ENCODE measurements at regions not wholly inside any gene's neighbourhood (a gene's known extent, or its start where the extent isn't known, plus 50 kb on each side); places are given as distances from the start of the nearest gene placed in this dataset.

DNA sequence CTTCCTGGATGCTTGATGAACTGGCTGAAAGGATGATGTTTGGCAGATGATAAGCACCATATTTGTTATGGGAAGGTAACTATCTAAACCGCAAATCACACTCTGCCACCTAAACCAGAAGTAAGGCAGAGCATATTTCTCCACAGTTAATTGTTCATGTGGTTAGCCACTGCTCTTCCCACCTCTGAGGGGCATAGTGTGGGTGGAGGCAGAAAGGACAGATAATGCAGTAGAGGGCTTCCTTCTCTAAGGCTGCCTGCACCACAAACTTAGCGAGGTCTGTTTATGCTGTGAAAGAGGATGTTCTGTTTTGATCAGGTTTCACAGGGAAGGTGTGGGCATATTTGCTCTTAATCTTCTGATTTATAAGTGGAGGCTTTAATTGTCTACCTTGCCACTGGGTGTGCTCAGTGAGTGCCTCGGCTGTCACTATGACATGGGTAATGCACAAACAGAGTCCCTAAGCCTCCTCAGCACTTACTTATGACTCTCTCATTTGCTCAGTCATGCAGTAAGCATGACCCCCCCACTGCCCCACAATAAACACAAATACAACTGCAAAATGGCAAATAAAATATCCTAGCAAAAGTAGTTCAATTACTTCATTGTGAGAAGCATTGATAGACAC, 401.0 kb downstream of the TMA16 start:
- peak; percentile 7 for DNase-seq

GRCh38 chr4:163901319-163901718, 406.8 kb downstream of the TMA16 start:
- no peak for DNase-seq

- no peak for DNase-seq
These were observed 407.9 kb downstream of the TMA16 start for GRCh38 chr4:163902417-163902816.

- no peak for DNase-seq
These were observed 417.4 kb downstream of the TMA16 start for GRCh38 chr4:163911891-163912290.

DNA sequence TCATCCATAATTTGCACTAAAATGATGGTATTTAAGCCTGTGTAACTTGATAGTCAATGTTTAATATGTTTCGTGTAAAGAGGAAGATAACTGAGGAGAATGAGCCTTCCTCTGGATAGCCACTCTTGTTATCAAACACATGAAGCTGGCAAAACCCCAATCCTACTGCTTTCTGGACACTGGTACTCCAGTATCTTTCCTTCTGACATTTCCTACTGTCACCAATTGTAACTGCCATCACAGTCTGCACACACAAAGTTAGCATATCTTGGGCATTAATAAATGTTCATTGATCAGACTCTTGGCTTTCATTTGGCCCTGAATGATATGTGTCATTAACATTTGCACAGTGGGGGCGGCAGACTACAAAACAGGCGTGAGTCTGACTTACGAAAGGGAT, 419.1 kb downstream of the TMA16 start:
- no peak for DNase-seq

- DNase-seq = no peak
These were observed 421.4 kb downstream of the TMA16 start for GRCh38 chr4:163915896-163916295.

DNA sequence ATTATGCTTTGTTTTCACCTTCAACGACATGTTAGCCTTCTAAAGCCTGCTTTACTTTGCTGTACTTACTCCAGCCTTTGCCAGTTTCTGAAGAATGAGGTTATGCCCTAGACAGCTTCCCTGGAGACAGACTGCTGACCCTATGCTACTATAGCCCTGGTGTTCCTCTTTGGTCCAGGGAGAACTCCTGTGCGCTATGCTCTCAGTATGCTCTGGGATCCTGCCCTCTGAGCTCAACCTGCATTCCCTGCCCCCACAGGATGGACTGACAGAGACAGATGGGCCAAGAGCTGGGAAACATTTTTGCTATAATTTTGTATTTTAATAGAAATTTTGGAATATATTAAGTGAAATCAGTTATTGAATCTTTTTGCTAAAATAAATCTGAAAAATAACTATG, 425.9 kb downstream of the TMA16 start:
- no peak for DNase-seq

GRCh38 chr4:163922302-163922701, 427.8 kb downstream of the TMA16 start:
- no peak for DNase-seq

DNA sequence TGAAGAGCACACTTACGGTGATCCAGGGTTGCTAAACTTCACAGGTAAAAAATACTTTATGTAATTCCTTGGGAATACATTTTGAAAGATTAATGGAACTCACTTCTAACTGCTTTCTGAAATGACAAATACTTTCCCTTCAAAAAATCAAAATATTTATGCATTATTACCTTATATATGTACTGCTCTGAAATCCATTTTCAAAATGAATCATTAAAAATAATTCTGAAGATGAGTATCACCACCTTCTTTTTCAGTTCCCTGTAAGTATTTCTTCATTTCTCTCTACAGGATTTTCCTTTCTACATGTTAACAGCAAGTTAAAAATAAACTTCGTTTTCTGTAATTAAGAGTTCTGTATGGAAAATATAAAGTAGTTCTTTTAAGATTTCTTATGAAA, 428.6 kb downstream of the TMA16 start:
- DNase-seq = no peak

DNA sequence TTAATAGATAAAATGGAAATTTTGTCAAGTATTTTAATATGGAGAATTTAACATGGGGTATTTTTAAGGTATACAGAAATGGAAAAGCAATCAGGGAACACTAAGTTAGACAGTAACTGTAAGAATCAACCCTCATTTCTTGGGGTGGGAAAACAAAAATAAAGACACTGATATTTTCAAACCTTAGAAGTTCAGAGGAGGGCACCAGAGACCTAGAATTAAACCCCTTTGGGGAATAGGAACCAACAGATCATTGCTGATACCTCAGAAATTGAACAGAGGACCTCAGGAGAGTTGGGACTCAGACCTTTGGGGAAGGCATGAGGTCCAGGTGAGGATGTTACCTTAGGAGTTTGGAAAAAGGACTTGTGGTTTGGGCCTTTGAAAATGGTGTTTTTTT, 435.6 kb downstream of the TMA16 start:
- DNase-seq = no peak

DNA sequence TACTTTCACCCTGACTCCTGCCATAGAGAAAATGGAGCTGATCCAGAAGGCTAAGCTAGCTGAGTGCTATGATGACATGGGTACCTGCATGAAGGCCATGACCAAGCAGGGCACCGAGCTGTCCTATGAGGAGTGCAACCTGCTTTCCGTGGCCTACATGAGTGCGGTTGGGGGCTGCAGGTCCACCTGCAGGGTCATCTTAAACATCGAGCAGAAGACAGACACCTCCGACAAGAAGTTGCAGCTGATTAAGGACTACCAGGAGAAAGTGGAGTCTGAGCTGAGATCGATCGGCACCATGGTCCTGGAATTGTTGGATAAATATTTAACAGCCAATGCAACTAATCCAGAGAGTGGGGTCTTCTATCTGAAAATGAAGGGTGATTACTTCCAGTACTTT, 438.0 kb downstream of the TMA16 start:
- no peak for DNase-seq

DNA sequence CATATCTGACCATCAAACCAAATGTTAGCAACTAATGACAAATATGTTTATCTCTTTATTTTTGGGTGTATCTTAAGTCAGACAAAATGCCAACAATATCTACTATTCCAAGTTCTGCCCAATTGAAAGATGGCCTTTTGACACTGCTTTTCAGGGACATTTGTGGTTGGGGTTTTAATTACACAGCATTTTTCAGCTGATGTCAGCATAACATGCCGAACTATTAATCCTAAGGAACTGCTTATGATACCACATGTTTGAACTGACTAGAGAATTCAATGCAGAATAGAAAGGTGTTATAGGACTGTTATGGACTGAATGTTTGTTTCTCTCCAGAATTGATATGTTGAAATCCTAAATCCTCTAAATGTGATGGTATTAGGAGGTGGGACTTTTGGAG, 445.1 kb downstream of the TMA16 start:
- DNase-seq = no peak

- no peak for DNase-seq
These were observed 446.9 kb downstream of the TMA16 start for GRCh38 chr4:163941221-163941905.

- no peak for DNase-seq
These were observed 454.5 kb downstream of the TMA16 start for GRCh38 chr4:163948920-163949455.

DNA sequence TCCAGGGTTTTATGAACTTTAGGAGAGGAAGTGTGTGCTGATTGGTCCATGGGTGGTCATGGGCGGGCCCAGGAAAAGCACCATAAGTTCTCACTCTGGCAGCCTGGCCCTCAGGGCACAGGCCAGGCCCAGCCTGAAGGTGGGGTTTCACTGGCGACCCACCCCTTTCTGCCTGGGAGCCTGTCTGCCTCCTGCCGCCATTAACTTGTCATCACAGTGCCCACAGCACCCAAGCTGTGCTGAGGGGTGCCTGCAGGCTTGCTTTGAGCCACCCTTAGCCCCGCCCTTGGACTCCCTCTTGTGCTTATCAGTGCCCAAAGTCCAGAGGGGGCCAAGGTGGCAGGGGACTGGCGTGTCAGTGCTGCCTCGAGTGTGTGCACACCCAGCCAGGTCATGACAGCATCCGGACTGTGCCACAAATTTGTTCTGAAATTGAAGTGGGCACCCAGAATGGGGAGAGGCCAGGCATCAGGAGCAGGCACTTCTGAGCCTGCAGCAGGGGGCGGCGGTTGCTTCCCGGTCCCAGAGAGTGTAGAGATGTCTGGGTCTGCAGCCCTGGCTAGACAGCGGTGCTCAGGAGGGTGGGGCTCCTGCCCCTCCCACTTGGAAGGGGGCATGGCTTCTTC, 455.6 kb downstream of the TMA16 start:
- no peak for DNase-seq

DNA sequence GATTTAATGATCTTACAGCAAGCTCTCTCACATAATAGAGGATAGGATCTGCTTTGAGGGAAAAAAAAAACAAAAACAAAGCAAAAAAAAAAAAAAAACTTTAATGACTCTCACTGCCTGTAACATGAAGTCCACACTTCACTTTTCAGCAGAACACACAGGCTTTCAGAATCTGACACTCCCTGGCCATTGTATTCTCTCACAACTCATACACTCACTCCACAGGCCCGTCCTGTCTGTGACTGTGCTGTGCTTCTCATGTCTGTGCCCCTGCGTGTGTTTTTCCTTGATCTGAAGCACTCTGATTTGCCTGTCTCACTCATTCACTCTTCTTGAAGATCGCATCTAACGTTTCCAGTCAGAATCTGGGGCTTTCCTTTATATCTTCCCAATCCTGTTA, 460.8 kb downstream of the TMA16 start:
- no peak for DNase-seq

DNA sequence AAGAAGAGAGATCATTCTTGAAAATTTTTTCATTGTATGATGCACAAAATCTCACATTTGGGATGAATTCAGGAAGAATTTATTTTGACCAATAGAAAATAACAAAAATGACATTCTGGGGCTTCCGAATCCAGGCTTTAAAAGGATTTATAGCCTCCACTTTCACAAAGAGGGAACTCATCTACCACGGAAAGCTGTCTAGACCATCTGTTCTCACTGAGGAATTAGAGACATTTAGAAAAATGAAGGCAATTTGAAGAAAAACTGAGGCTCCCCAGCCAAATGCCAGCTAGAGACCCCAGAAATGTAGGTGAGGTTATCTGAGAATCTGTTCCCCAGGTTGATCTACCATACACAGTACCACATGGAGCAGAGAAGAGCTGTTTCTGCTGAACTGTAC, 464.3 kb downstream of the TMA16 start:
- DNase-seq = no peak

- DNase-seq = no peak
These were observed 465.4 kb downstream of the TMA16 start for GRCh38 chr4:163959932-163960331.

DNA sequence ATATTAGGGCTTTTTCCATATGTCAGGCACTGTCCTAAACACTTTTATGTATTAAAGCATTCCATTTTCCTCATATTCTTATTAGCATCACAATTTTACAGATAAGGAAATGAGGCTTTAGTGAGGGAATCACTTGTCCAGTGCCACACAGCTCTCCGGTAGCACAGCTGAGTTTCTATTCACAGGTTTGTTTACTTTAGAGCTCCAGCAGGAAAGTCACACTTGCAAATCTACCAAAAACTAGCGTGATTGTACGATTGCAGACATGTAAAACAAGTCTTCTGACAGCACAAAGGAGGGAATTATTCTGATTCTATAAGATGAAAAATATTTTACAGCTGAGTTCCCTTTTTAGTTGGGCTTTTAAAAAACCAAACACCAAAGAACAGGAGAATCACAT, 472.1 kb downstream of the TMA16 start:
- no peak for DNase-seq

DNA sequence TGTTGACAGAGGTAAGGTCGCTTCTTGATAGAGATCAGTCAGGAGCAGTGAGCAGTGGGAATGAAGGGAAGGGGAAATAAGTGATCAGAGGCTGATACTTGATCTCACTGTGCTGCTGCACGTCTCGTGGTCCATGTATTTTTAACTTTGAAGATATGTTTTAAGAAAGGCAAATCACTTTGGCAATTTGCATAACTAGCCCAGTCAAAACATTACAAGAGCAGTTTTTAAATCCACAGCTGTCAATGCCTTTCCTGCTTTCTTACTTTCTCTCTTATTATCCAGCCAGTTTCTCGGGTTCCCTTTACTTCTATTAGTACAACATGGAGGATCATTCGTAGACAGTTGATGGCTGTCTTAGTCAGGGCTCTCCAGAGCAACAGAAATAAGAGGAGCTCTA, 472.8 kb downstream of the TMA16 start:
- no peak for DNase-seq

- DNase-seq = no peak
These were observed 473.2 kb downstream of the TMA16 start for GRCh38 chr4:163967710-163968109.

DNA sequence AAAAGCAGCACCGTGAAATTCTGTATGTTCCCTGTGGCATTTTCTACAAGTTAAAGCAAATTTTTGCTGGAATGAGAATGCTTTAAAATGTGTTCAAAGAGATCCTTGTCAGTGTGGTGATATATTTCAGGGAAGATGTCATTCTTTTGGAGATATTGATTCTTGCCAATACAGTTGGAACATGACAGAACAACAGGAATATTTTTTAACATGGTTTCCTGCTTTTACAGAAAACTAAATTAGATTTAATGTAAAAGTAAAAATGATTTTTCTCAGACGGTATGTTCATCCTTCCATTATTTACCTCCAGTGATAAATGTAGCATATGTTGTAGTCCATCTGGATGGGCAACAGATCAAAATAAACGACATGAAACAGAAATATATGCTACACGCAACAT, 474.8 kb downstream of the TMA16 start:
- no peak for DNase-seq

DNA sequence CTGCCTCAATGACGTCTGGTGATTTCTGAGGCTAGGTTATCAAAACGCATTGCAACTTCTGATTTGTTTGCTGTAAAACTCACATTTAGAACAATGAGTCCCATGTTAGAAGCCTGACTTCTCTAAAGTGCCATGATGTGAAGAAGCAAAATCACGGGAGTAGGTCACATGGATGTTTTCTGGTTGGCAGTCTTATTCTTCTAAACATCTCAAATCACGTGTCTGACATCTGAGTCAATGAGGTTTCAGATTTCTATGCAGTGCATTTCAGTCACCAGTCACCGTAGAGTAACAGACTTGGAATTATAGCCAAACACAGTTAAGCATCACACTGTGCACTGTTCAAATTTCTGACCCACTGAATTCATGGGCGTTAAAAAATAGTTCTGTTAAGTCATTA, 482.1 kb downstream of the TMA16 start:
- DNase-seq = no peak

GRCh38 chr4:163988391-163988790, 493.9 kb downstream of the TMA16 start:
- DNase-seq = no peak

All from NCI-H748 treated with DMSO at 0.1 percent for 48 hours (cell line).